ENCODE measurements at regions not wholly inside any gene's neighbourhood (a gene's known extent, or its start where the extent isn't known, plus 50 kb on each side); places are given as distances from the start of the nearest gene placed in this dataset.

DNA sequence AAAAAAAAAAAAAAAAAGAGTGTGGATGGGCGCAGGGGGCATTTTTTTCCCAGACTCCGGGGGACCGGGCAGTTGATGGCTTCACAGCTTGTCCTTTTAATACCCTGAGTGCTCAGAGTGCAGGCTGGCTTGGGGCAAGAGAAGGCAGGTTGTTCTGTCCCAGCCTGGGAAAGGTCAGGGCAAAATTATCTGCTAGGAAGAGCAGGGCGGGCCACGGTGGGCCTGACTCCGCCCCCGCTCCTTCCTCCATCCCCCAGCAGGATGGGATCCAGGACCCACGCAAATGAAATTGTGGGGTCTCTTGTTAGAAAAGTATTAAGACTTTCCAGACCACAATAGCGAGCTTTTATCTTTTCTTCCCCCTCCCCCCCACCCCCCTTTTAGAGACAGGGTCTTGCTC is 70.7 kb downstream of the PTPRS start:
- TF ChIP-seq SMC3 (IDR thresholded peaks at IDR 0.05; ENCODE audit: low read depth, low read length), result no peak
- TF ChIP-seq, protein P1, sequence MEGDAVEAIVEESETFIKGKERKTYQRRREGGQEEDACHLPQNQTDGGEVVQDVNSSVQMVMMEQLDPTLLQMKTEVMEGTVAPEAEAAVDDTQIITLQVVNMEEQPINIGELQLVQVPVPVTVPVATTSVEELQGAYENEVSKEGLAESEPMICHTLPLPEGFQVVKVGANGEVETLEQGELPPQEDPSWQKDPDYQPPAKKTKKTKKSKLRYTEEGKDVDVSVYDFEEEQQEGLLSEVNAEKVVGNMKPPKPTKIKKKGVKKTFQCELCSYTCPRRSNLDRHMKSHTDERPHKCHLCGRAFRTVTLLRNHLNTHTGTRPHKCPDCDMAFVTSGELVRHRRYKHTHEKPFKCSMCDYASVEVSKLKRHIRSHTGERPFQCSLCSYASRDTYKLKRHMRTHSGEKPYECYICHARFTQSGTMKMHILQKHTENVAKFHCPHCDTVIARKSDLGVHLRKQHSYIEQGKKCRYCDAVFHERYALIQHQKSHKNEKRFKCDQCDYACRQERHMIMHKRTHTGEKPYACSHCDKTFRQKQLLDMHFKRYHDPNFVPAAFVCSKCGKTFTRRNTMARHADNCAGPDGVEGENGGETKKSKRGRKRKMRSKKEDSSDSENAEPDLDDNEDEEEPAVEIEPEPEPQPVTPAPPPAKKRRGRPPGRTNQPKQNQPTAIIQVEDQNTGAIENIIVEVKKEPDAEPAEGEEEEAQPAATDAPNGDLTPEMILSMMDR (IDR thresholded peaks at IDR 0.05), result no peak
- TF ChIP-seq MXI1 (IDR thresholded peaks at IDR 0.05; ENCODE audit: low read depth, low read length), result no peak
- TF ChIP-seq JUND (IDR thresholded peaks at IDR 0.05), result no peak

Measured in SK-N-SH (cell line).